ENCODE measurements at regions not wholly inside any gene's neighbourhood (a gene's known extent, or its start where the extent isn't known, plus 50 kb on each side); places are given as distances from the start of the nearest gene placed in this dataset.

DNA sequence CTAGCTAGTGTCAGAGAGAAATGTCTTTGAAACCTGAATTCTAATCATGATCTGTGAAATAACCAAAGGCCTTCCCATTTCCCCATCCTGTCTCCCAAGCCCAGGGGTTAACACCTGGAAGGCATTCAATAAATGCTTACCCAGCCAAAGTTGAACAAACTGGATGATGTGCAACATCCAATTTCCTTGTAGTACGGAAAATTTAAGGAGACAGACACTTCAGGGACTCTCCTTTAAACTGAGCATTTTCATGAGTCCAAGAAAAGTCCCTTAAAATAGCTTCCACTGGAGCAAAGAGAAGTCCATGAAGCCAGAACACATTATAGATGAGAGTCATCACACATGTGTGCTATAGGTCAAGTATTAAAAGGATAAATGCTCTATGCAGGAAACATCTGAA lies 271.2 kb downstream of the RAB28 start:
- H3K27ac ChIP-seq = no peak overlapping the region
- H3K4me1 ChIP-seq (ENCODE audit: control insufficient read depth in 1 of 2, low read depth in 2 of 2) = peaks cover 0 to 16% of the 10 kb centered on the region in 2 donors
- DNase-seq (ENCODE audit: low spot score) (no peak), ATAC-seq (ENCODE audit: insufficient number of reproducible peaks, low FRiP score, low read depth) (no peak)
- H3K27me3 ChIP-seq (replicated peaks; ENCODE audit: insufficient read depth) = no peaks in the 10 kb centered on the region
- TF ChIP-seq, protein P1, sequence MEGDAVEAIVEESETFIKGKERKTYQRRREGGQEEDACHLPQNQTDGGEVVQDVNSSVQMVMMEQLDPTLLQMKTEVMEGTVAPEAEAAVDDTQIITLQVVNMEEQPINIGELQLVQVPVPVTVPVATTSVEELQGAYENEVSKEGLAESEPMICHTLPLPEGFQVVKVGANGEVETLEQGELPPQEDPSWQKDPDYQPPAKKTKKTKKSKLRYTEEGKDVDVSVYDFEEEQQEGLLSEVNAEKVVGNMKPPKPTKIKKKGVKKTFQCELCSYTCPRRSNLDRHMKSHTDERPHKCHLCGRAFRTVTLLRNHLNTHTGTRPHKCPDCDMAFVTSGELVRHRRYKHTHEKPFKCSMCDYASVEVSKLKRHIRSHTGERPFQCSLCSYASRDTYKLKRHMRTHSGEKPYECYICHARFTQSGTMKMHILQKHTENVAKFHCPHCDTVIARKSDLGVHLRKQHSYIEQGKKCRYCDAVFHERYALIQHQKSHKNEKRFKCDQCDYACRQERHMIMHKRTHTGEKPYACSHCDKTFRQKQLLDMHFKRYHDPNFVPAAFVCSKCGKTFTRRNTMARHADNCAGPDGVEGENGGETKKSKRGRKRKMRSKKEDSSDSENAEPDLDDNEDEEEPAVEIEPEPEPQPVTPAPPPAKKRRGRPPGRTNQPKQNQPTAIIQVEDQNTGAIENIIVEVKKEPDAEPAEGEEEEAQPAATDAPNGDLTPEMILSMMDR (IDR thresholded peaks at IDR 0.05) = no peak
- H3K9me3 ChIP-seq = no peaks in the 10 kb centered on the region
- no peaks in the 10 kb centered on the region for H3K36me3 ChIP-seq
- H3K4me3 ChIP-seq = no peak overlapping the region

DNA sequence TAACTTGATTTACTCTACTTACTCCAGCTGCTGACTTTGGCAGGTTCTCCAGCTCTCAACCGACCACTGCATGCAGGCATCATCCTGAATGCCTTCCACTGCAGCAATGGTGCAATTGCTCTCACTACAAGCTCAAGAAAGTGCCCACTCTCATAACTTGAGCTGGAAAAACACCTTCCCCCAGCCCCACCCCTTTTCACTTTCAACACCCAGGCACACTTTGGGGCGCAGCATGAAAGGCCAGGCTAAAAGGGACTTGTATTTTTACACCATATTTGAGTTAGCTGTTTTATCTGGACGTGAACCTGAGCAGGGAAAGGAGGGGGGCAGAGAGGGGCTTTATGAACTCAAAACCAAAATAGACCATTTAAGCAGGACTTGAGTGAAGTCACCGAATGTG lies 274.5 kb downstream of the RAB28 start:
- ATAC-seq (ENCODE audit: insufficient number of reproducible peaks, low FRiP score, low read depth) (no peak), DNase-seq (ENCODE audit: low spot score) (no peak)
- Histone ChIP-seq H3K9me3 (no peaks in the 10 kb centered on the region), H3K27ac (no peak overlapping the region), H3K4me1 (ENCODE audit: control insufficient read depth in 1 of 2, low read depth in 2 of 2) (peaks cover 0 to 16% of the 10 kb centered on the region in 2 donors), H3K4me3 (no peak overlapping the region), H3K27me3 (replicated peaks; ENCODE audit: insufficient read depth) (no peaks in the 10 kb centered on the region), H3K36me3 (no peaks in the 10 kb centered on the region)
- TF ChIP-seq, protein P1 (IDR thresholded peaks at IDR 0.05) = no peak

DNA sequence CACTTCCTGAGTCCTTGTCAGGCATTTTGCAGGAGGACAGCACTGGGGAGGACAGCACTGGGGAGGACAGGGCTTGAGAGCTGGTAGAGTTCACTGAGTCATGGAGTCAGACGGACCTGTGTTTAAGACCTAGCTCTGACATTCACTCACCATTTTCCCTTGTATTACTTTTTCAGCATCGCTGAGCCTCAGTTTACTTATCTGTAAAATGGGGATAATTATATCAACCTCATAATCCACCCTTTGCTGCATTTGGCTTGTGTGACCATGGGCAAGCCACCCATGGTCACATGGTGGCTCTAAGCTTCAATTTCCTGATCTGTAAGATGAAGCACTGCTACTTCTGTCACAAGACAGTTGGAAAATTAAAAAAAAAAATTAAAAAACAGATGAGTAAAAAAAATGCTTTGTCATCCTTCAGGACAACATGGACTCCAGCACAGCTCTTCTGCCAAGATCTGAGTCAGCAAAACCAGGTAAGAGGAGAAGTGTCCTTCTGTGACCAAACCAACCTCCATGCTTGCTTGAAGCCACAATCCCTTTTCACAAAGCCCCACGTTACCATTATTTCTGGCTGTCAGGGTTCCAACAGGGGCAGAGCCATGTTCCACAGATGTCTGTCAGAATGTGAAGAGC lies 275.5 kb downstream of the RAB28 start:
- Histone ChIP-seq H3K27ac (no peak overlapping the region), H3K4me3 (no peak overlapping the region), H3K27me3 (replicated peaks; ENCODE audit: insufficient read depth) (no peaks in the 10 kb centered on the region), H3K9me3 (no peaks in the 10 kb centered on the region), H3K36me3 (no peaks in the 10 kb centered on the region), H3K4me1 (ENCODE audit: control insufficient read depth in 1 of 2, low read depth in 2 of 2) (peaks cover 0 to 16% of the 10 kb centered on the region in 2 donors)
- TF ChIP-seq, protein P1 (IDR thresholded peaks at IDR 0.05) = no peak
- DNase-seq (ENCODE audit: low spot score) (no peak), ATAC-seq (ENCODE audit: insufficient number of reproducible peaks, low FRiP score, low read depth) (no peak)

DNA sequence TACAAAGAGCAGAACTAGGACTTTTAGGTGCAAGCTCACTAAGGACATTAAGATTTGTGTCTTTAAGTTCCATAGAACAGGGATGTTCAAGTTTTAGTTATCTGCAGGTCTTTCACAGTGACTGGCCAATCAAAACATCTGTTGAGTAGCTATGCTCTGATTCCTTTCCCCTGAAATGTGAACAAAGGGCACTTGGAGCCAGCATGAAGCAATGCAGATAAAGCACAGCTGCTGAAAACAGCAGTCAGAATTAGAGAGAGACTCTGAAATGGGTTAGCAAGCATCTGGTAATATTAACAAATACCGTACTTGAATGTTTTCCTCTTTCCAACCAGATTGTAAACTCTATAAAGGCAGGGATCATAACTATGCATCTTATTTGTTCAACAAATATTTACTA lies 276.9 kb downstream of the RAB28 start:
- Histone ChIP-seq H3K9me3 (no peaks in the 10 kb centered on the region), H3K36me3 (no peaks in the 10 kb centered on the region), H3K27me3 (replicated peaks; ENCODE audit: insufficient read depth) (no peaks in the 10 kb centered on the region), H3K4me1 (ENCODE audit: control insufficient read depth in 1 of 2, low read depth in 2 of 2) (peaks cover 0 to 16% of the 10 kb centered on the region in 2 donors), H3K4me3 (no peak overlapping the region), H3K27ac (no peak overlapping the region)
- TF ChIP-seq, protein P1 (IDR thresholded peaks at IDR 0.05) = no peak
- DNase-seq (ENCODE audit: low spot score) (no peak), ATAC-seq (ENCODE audit: insufficient number of reproducible peaks, low FRiP score, low read depth) (no peak)

DNA sequence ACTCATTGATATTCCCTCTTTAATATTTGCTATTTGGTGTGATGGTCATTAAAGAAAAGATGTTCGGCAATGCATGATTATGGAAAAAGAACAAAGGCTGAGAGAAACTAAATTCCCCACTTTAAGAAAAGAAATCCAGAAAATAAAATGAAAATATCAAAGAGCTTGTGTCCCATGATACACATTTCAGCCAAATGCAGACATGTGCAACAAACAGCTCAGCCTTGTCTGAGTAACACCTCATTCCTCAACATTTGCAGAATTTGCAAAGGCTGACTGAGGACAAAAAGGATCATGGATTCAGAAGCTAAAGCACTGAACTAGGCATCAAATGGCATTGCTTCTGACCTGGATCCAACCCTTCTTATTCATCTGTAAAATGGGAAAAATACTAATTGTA lies 281.0 kb downstream of the RAB28 start:
- Histone ChIP-seq H3K27me3 (replicated peaks; ENCODE audit: insufficient read depth) (no peaks in the 10 kb centered on the region), H3K4me3 (no peak overlapping the region), H3K36me3 (no peaks in the 10 kb centered on the region), H3K27ac (no peak overlapping the region), H3K9me3 (no peaks in the 10 kb centered on the region), H3K4me1 (ENCODE audit: control insufficient read depth in 1 of 2, low read depth in 2 of 2) (no peaks in the 10 kb centered on the region)
- TF ChIP-seq, protein P1 (IDR thresholded peaks at IDR 0.05) = no peak
- ATAC-seq (ENCODE audit: insufficient number of reproducible peaks, low FRiP score, low read depth) = no peak
- no peak for DNase-seq (ENCODE audit: low spot score)
